HG03571 (cell line): ENCODE measurements at regions not wholly inside any gene's neighbourhood (a gene's known extent, or its start where the extent isn't known, plus 50 kb on each side); places are given as distances from the start of the nearest gene placed in this dataset.

Source experiments
- ATAC-seq: cut with Tn5 transposase; IDR thresholded peaks from one replicate; pipeline ENCODE4 v1.9.1; 2021; ENCODE audit not compliant: unreplicated experiment

DNA sequence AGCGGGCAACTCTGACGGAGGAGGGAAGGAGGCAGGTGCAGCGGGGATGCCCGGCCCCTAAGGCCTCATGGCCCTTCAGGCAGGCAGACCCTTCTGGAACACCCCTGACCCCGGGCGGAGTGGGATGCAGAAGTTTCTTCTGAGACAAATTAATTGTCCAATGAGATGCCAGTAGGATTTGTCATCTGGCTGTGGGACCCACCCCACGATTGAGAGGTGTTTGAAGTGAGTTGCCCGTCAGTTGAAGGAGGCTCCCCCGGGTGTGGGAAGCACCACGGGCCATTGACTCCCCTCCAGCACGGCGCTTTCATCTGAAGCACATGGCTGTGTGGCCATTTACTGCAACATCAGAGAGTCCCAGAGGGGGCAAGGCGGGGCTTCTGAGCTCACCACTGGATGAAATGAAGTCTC is 527.8 kb downstream of the BRD1 start:
- no peak for ATAC-seq

DNA sequence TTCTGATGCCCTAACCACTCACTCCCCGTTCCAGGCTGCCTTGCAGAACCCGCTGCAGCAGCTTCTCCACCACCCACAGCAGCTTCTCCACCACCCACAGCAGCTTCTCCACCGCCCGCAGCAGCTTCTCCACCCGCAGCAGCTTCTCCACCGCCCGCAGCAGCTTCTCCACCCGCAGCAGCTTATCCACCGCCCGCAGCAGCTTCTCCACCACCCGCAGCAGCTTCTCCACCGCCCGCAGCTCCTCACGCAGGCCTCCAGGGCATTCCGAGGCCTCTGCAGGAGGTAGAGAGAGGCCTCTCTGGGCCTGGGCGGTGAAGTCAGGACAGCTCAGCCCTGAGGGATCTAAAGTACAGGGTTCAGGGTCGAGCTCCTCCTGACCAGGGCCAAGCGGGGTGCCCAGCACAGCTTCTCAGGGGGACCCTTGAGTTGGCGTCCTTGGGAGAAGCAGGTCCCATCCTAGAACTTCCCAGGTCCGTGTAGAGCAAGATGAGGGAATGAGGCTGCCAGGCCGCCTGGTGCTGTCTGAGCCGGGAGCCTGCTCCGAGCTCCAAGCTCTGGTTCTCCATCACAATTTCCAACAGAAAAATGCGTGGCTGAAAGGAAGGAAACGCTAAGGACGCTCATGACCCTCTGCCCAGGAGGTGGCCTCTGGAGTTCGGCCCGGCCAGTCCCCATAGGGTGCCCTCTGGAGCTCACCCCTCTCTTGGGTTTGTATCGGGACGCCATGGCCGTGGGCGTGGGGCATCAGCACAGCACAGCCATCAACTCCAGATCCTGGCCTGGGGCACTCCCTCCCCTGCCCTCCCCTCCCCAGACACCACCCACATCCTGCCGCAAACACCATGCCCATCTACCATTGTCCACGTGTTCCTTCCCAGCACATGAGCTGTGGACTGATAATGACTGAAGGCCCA is 528.6 kb downstream of the BRD1 start:
- no peak for ATAC-seq

GRCh38 chr22:49297871-49298721 is 529.6 kb downstream of the BRD1 start:
- no peak for ATAC-seq

DNA sequence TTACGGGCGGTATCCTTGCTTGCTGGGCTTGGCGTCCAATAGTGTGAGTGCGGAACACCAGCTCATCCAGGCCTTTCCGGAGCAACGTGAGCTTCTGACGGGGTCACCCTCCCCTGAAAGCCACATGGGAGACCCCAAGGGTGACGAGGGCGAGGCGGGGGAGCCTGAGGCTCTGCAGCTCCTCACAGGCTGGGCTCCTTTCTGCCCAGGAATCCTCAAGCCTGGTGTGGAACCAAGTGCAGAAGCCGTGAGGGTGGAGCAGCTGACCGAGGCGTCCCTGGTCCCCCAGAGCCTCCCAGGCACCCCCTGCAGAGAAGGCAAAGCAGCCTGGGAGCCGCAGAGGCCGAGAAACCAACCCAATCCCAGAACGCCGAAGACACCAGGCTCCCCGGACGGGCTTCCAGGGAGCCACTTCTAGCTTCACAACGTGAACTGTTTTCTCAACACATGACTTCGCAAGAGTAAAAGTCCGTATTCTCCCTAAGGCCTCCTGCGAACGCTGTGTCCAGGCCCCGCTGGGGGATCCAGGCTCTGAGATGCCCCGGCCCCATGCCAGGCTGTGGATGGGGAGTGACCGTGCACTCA is 530.3 kb downstream of the BRD1 start:
- ATAC-seq: no peak

DNA sequence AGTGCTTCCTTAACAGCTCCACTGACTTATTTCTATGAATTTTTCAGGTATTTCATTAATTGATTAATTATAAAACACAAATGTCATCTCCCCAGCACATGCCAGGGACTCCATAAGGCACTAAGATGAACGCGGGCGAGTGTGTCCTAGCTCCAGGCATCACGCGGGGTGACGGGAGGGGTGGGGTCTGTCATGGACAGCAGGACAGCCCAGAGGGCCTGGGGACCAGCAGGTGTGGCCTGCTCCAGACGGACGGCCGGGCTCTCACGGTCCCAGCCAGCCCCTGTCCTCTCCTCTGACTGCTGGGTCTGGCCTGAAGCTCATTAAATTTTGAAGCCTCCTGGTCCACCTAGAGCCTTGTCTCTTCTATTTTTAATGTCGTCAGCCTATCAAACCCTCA is 531.1 kb downstream of the BRD1 start:
- ATAC-seq: no peak

GRCh38 chr22:49295851-49296560 is 531.7 kb downstream of the BRD1 start:
- no peak for ATAC-seq

DNA sequence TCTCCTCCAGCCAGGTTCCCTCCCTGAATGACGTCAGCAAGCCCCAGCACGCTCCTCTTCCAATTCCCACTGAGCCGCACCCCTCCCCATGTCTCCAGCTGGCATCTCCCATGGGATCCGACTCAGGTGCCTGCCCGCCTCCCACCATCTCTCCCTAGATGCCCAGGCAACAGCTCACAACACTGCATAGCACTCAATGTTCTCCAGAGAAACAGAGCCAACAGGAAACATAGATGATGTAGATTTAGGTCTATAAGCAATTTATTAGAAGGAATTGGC is 532.3 kb downstream of the BRD1 start:
- ATAC-seq: no peak

- ATAC-seq: no peak
Measured at GRCh38 chr22:49294656-49295464, 532.8 kb downstream of the BRD1 start.

- no peak for ATAC-seq
Measured at GRCh38 chr22:49292909-49293308, 534.8 kb downstream of the BRD1 start.

DNA sequence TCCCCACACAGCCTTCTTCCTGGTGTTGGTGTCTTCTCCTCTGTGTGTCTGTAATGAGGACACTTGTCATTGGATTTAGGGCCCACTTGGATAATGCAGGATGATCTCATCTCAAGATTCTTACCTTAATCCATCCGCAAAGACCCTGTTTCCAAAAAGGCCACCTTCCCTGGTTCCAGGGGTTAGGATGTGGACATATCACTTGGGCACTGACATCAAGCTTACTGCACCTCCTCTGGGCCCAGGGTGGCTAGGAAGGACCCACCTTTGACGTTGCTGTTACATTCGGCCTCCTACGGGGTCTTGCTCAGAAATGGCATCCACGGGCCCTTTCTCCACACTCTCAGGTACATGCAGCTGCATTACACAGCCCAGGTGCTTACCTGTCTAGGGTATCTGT is 535.9 kb downstream of the BRD1 start:
- ATAC-seq: no peak

DNA sequence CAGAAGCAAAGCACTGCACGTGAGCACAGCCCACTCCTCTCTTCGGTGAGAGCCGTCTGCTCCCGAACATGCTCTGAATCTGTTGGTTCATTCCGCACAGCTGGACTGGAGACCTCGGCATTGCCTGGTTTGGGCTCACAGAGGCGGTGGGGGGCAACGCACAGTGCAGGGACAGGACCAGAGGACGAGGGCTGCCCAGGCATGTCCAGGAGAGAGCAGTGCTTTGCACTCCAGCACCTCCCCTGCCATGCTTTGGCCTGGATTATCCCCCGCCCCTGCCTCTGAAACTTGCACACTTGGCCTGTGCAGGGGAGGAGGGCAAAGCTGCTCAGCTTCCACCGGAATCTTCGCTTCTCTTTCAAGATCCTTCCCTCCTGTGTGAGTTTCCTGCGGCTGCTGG is 536.5 kb downstream of the BRD1 start:
- no peak for ATAC-seq

- no peak for ATAC-seq
Measured at GRCh38 chr22:49290711-49291110, 537.0 kb downstream of the BRD1 start.

DNA sequence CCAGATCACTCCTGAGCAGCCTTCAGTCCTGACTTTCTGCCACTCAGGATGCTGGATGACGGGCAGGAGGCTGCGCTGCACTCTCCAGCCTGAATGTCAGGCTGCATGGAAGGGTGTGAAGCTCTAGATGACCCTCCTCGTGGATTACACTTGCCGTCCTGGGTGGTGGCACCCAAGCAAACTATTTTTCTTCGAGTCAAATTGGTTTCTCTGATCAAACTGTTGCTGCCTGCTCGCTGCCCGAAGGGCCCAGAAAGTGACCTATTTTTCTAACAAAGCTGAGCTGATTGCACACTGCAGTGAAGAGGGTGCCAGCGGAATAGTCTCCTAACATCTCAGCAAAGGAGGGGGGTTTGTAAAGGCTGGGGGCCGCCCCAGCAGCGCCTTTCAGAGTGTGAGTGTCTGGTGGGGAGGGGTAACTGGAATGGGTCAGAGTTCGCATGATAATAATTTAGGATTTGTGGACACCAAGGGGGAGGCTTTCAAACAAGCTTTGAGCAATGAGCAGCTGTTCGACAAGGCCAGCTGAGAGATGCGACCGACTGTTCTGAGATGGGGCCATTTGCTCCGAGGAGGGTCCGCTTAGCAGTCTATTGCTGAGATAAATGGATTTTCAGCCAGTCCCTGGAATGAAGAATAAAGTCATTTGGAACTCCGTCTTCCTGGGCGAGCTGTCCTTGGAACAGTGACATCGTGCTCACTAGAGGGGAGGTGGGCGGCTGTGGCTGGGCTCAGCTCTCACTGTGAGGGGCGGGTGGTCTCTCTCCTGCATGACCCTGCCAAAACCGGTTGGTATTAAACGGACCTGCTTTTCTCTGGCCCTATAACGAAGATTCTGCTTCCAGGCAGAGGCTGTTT is 537.6 kb downstream of the BRD1 start:
- ATAC-seq: no peak

DNA sequence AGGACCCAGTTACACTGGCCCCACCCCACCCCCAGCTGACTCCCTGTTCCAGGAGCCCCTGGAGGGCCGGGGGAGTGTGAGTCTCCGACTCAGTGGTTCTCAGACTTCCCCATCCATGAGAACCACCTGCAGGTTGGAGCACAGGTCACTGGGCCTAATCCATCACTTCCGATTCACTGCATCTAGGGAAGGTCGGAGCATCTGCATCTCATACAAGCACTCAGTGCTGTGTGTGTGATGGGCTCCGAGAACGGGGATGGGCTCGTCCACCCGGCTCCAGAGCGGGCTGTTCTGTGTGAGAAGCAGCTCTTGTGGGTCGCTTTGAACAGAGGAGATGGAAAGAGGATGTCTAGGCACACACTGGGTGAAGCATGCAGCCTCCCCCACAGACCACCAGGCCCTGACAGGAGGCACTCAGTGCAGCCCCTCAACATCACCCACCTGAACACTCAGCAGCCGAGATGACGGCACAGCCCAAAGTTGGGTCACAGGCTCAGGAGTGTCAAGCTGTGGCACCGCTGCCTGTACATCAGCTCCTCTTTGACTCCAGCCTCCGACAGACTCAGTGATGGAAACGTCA is 541.4 kb downstream of the BRD1 start:
- ATAC-seq: no peak

DNA sequence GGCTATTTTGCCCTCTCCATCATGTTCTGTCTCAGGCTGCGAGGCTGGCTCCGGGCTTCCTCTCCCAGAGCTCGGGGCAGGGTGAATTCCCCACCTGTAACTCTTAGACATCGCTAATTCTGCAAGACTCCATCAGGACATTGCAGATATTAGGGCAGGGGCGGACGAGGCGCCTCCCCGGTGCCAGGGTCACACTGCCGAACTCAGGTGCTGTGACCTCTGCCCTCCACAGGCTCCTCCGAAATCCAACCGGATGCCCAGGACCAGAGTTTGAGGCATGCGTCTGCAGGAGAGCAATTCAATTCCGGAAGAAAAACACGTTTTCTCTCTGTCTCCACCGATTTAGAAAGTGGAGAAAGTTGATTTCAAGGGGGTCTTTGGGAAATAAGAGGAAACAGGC is 542.7 kb downstream of the BRD1 start:
- ATAC-seq: no peak

- ATAC-seq: no peak
Measured at GRCh38 chr22:49284056-49284784, 543.5 kb downstream of the BRD1 start.

GRCh38 chr22:49282596-49282995 is 545.1 kb downstream of the BRD1 start:
- no peak for ATAC-seq
